K562 (cell line): ENCODE measurements at regions not wholly inside any gene's neighbourhood (a gene's known extent, or its start where the extent isn't known, plus 50 kb on each side); places are given as distances from the start of the nearest gene placed in this dataset.

Experiments
- ATAC-seq: fragments of 200-7000 bp; cut with Tn5 transposase; 3 replicates; pipeline ENCODE4 v1.9.1; 2020; ENCODE audit warnings: moderate library complexity
- BruUV-seq: library from RNA; stranded (reverse); fragments of 400-500 nt; replicated peaks from 2 replicates; lab custom pipeline; 2021; lab: Mats Ljungman, UMichigan
- CTCF ChIA-PET: fragments of 300-600 bp; formaldehyde crosslinking; extraction: SDS; loops from one replicate; lab custom pipeline; 2021; ENCODE audit warnings: low intra/inter-chr PET ratio; lab: Yijun Ruan, JAX
- POLR2A ChIA-PET: fragments of 300-600, 350-650 bp; sonication (Branson Sonifier 250); formaldehyde crosslinking; extraction: SDS; loops from one replicate; lab custom pipeline; 2021; ENCODE audit warnings: antibody characterized with exemption, inconsistent platforms; lab: Yijun Ruan, JAX
- DNase-seq, 4 experiments: peaks; one replicate each; pipeline versions ENCODE4 v3.0.0 to v3.0.0-alpha.2; 2011 to 2018; ENCODE audit warnings: low spot score in 3 of 4, mixed read lengths in 3 of 4; ENCODE audit errors: extremely low read depth in 1 of 4
- FAIRE-seq: peaks from 2 replicates; lab custom pipeline; 2011; peaks lifted over from hg19 to GRCh38; lab: Jason Lieb, UNC
- H2AFZ ChIP-seq: 2 replicates; pipeline ENCODE4 v1.6.0; 2011; ENCODE audit warnings: low read depth, low read length, control low read depth, inconsistent platforms
- H3K27ac ChIP-seq: fragments of 200-600 bp; 3 replicates; pipeline ENCODE4 v1.8.0; 2011; ENCODE audit warnings: low read depth, mild to moderate bottlenecking, control low read depth, inconsistent platforms, low read length, moderate library complexity, mixed read lengths; ENCODE audit errors: extremely low read depth
- H3K27me3 ChIP-seq, 2 experiments: fragments of 300-600 bp in 1 of 2; 2 replicates in 1 of 2; 3 replicates in 1 of 2; pipeline versions ENCODE4 v1.6.0 to v1.8.0; 2011; ENCODE audit warnings: inconsistent platforms in 2 of 2, low read length in 2 of 2, mild to moderate bottlenecking in 1 of 2, mixed read lengths in 1 of 2, moderate library complexity in 1 of 2; ENCODE audit not compliant: control insufficient read depth in 2 of 2, insufficient read depth in 2 of 2
- H3K36me3 ChIP-seq: fragments of 300-600 bp; 3 replicates; pipeline ENCODE4 v1.8.0; 2011; ENCODE audit warnings: mild to moderate bottlenecking, low read length, inconsistent platforms; ENCODE audit not compliant: control insufficient read depth, insufficient read depth
- H3K4me1 ChIP-seq, 2 experiments: fragments of 200-600 bp in 1 of 2; replicated peaks in 1 of 2; 2 replicates in 1 of 2; 3 replicates in 1 of 2; pipeline versions ENCODE4 v1.5.1 to v1.8.0; 2011; ENCODE audit warnings: inconsistent platforms in 2 of 2, low read length in 2 of 2, mild to moderate bottlenecking in 1 of 2, mixed read lengths in 1 of 2, moderate library complexity in 1 of 2; ENCODE audit not compliant: control insufficient read depth in 2 of 2, insufficient read depth in 2 of 2
- H3K4me2 ChIP-seq: 2 replicates; pipeline ENCODE4 v1.6.1; 2011; ENCODE audit warnings: low read length, control low read depth, inconsistent platforms, mixed read lengths; ENCODE audit not compliant: insufficient read depth
- H3K4me3 ChIP-seq: fragments of 200-600 bp; sonication (generic), shearing (Covaris generic); 2 replicates; pipeline ENCODE4 v1.5.1; 2016; ENCODE audit warnings: control low read depth, inconsistent platforms
- H3K79me2 ChIP-seq: fragments of 200-600 bp; 3 replicates; pipeline ENCODE4 v1.8.0; 2011; ENCODE audit warnings: low read length, inconsistent platforms; ENCODE audit not compliant: control insufficient read depth, insufficient read depth
- H3K9ac ChIP-seq, 2 experiments: 2 replicates each; pipeline versions ENCODE4 v1.6.0 to v1.6.1; 2011; ENCODE audit warnings: low read depth in 2 of 2, low read length in 2 of 2, control low read depth in 1 of 2, inconsistent platforms in 1 of 2, mild to moderate bottlenecking in 1 of 2, mixed read lengths in 1 of 2; ENCODE audit not compliant: insufficient read depth in 1 of 2
- H3K9me1 ChIP-seq: one replicate; pipeline ENCODE4 v1.6.0; 2011; ENCODE audit warnings: inconsistent platforms, mild to moderate bottlenecking, low read length, moderate library complexity; ENCODE audit not compliant: control insufficient read depth, insufficient read depth
- H3K9me3 ChIP-seq: replicated peaks from 2 replicates; pipeline ENCODE4 v1.5.1; 2011; ENCODE audit warnings: low read depth, low read length, inconsistent platforms; ENCODE audit not compliant: control insufficient read depth, insufficient read depth
- H4K20me1 ChIP-seq: replicated peaks from 2 replicates; pipeline ENCODE4 v1.6.1; 2011; ENCODE audit warnings: low read length, inconsistent platforms, mixed read lengths; ENCODE audit not compliant: control insufficient read depth, insufficient read depth
- ATF1 ChIP-seq, 2 experiments: fragments of 450-650 bp in 1 of 2; IDR thresholded peaks; 2 replicates each; pipeline ENCODE4 v1.6.1; 2016; ENCODE audit warnings: missing compliant biosample characterization in 1 of 2, missing genetic modification characterization in 1 of 2
- BCOR ChIP-seq: fragments of 450-650 bp; IDR thresholded peaks from 2 replicates; pipeline ENCODE4 v1.6.1; 2016
- ERF ChIP-seq: fragments of 450-650 bp; formaldehyde crosslinking; IDR thresholded peaks from 2 replicates; pipeline ENCODE4 v1.4.0; 2020; ENCODE audit warnings: mild to moderate bottlenecking, mixed read lengths
- FOXK1 ChIP-seq: sonication (generic); formaldehyde crosslinking; IDR thresholded peaks from 2 replicates; pipeline ENCODE4 v1.8.0; 2022; ENCODE audit warnings: missing genetic modification reagents, mild to moderate bottlenecking, borderline replicate concordance
- HDAC1 ChIP-seq, 2 experiments: fragments of 450-650 bp; IDR thresholded peaks; 2 replicates each; pipeline ENCODE4 v1.6.1; 2016 to 2017; ENCODE audit warnings: inconsistent platforms in 1 of 2, mild to moderate bottlenecking in 1 of 2, moderate library complexity in 1 of 2
- HNRNPH1 ChIP-seq: fragments of 200-400 bp; formaldehyde crosslinking; optimal IDR thresholded peaks from 2 replicates; pipeline ENCODE3; 2017; ENCODE audit warnings: low read depth, mild to moderate bottlenecking, low read length, moderate library complexity
- JUND ChIP-seq, 2 experiments: IDR thresholded peaks; 2 replicates in 1 of 2; 3 replicates in 1 of 2; pipeline ENCODE4 v1.6.1; 2011; ENCODE audit warnings: borderline replicate concordance in 2 of 2, low read depth in 2 of 2, low read length in 2 of 2, improper control_type of control experiment in 1 of 2, missing biosample characterization in 1 of 2, missing genetic modification characterization in 1 of 2, missing genetic modification reagents in 1 of 2
- KDM5B ChIP-seq: fragments of 200-600 bp; sonication (generic); IDR thresholded peaks from 2 replicates; pipeline ENCODE4 v1.6.1; 2012; ENCODE audit warnings: low read depth, mild to moderate bottlenecking, moderate library complexity, low read length, control low read depth, inconsistent platforms; ENCODE audit not compliant: insufficient replicate concordance
- MCM7 ChIP-seq, 2 experiments: fragments of 450-650 bp; IDR thresholded peaks; 2 replicates each; pipeline ENCODE4 v1.6.1; 2016 to 2018
- NR2F6 ChIP-seq: fragments of 450-650 bp; formaldehyde crosslinking; IDR thresholded peaks from 2 replicates; pipeline ENCODE4 v1.4.0; 2020; ENCODE audit warnings: mild to moderate bottlenecking
- NRF1 ChIP-seq, 2 experiments: fragments of 450-650 bp; IDR thresholded peaks in 1 of 2; conservative IDR thresholded peaks in 1 of 2; 2 replicates each; pipeline ENCODE4 v1.6.1; 2014; ENCODE audit warnings: mild to moderate bottlenecking in 2 of 2
- SRSF3 ChIP-seq: fragments of 200-400 bp; formaldehyde crosslinking; IDR thresholded peaks from 2 replicates; pipeline ENCODE4 v1.6.1; 2016; ENCODE audit warnings: mild to moderate bottlenecking, low read length, moderate library complexity; ENCODE audit not compliant: insufficient read depth
- TRIM24 ChIP-seq, 2 experiments: fragments of 450-650 bp; IDR thresholded peaks; 2 replicates each; pipeline ENCODE4 v1.6.1; 2016
- U2AF2 ChIP-seq: fragments of 200-400 bp; formaldehyde crosslinking; optimal IDR thresholded peaks from 2 replicates; pipeline ENCODE3; 2017; ENCODE audit warnings: low read depth, mild to moderate bottlenecking, low read length
- XRCC5 ChIP-seq: fragments of 200-400 bp; formaldehyde crosslinking; IDR thresholded peaks from 2 replicates; pipeline ENCODE4 v1.6.1; 2017; ENCODE audit warnings: low read depth, mild to moderate bottlenecking, low read length
- ZKSCAN1 ChIP-seq: fragments of 150-350 bp; IDR thresholded peaks from 2 replicates; pipeline ENCODE4 v1.6.1; 2016; ENCODE audit warnings: low read depth, low read length
- ZNF184 ChIP-seq: sonication (generic); formaldehyde crosslinking; IDR thresholded peaks from 2 replicates; pipeline ENCODE4 v1.5.0; 2020; ENCODE audit warnings: missing genetic modification reagents
- ZNF232 ChIP-seq: sonication (generic); formaldehyde crosslinking; IDR thresholded peaks from 2 replicates; pipeline ENCODE4 v1.8.0; 2022; ENCODE audit warnings: mild to moderate bottlenecking, missing genetic modification reagents
- WGBS: fragments of 100-300 bp; shearing (Covaris generic); methylation state at CpG from one replicate; pipeline ENCODE4 v1.1.6; 2016; ENCODE audit warnings: low coverage, mixed read lengths; ENCODE audit not compliant: insufficient coverage; ENCODE audit errors: missing lambda C conversion rate; 5-methylcytosine and 5-hydroxymethylcytosine counted together
- in situ Hi-C: fragments of 300-500 bp; cut with MboI; formaldehyde crosslinking; loops from 4 replicates; pipeline ENCODE4 v1.15.0; 2018; ENCODE audit warnings: inconsistent platforms, mixed read lengths
- intact Hi-C: fragments of 100-400 bp; cut with micrococcal nuclease; formaldehyde crosslinking; loops from 2 replicates; pipeline ENCODE4 v1.14.2; 2022
- TF ChIP-seq, protein P1 (sequence below): fragments of 450-650 bp; formaldehyde crosslinking; IDR thresholded peaks from 2 replicates; pipeline ENCODE4 v1.4.0; 2020; ENCODE audit warnings: mild to moderate bottlenecking, mixed read lengths
- TF ChIP-seq, protein P2 (sequence below): fragments of 450-650 bp; IDR thresholded peaks from one replicate; pipeline ENCODE4 v1.6.1; 2018; ENCODE audit warnings: mild to moderate bottlenecking, moderate library complexity; ENCODE audit not compliant: partially characterized antibody

- TF ChIP-seq, protein P1, sequence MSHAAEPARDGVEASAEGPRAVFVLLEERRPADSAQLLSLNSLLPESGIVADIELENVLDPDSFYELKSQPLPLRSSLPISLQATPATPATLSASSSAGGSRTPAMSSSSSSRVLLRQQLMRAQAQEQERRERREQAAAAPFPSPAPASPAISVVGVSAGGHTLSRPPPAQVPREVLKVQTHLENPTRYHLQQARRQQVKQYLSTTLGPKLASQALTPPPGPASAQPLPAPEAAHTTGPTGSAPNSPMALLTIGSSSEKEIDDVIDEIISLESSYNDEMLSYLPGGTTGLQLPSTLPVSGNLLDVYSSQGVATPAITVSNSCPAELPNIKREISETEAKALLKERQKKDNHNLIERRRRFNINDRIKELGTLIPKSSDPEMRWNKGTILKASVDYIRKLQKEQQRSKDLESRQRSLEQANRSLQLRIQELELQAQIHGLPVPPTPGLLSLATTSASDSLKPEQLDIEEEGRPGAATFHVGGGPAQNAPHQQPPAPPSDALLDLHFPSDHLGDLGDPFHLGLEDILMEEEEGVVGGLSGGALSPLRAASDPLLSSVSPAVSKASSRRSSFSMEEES (CRISPR knock-in tag), result no peak
These were observed 233.2 kb downstream of the RBM19 start (continued) for GRCh38 chr12:113732916-113733315.

- peaks cover 0 to 10% of the 10 kb centered on the region in 2 experiments; a peak in 3 of 5 replicates for H3K4me1 ChIP-seq
- TF ChIP-seq HDAC1 (IDR thresholded peaks at IDR 0.05), result no peak
- no peak for TF ChIP-seq TRIM24 (IDR thresholded peaks at IDR 0.05)
- no peak for TF ChIP-seq FOXK1 (CRISPR knock-in tag)
- no peak for TF ChIP-seq XRCC5
- no peak for TF ChIP-seq U2AF2
- no peak for TF ChIP-seq BCOR
- no peak for TF ChIP-seq HNRNPH1
- no peak for TF ChIP-seq JUND (IDR thresholded peaks at IDR 0.05; ENCODE audit: borderline replicate concordance, low read depth, low read length)
- TF ChIP-seq JUND (tag; IDR thresholded peaks at IDR 0.05; ENCODE audit: borderline replicate concordance, low read depth, low read length), result no peak
- no peak for TF ChIP-seq ATF1 (CRISPR knock-in tag; IDR thresholded peaks at IDR 0.05)
- TF ChIP-seq ATF1 (tag; IDR thresholded peaks at IDR 0.05), result no peak
- no peak for TF ChIP-seq MCM7 (IDR thresholded peaks at IDR 0.05)
- TF ChIP-seq KDM5B, result no peak
- no peak for TF ChIP-seq ZKSCAN1
- TF ChIP-seq, protein P2, sequence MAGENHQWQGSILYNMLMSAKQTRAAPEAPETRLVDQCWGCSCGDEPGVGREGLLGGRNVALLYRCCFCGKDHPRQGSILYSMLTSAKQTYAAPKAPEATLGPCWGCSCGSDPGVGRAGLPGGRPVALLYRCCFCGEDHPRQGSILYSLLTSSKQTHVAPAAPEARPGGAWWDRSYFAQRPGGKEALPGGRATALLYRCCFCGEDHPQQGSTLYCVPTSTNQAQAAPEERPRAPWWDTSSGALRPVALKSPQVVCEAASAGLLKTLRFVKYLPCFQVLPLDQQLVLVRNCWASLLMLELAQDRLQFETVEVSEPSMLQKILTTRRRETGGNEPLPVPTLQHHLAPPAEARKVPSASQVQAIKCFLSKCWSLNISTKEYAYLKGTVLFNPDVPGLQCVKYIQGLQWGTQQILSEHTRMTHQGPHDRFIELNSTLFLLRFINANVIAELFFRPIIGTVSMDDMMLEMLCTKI, result no peak
- TF ChIP-seq ERF (CRISPR knock-in tag), result no peak
- TF ChIP-seq ZNF184 (CRISPR knock-in tag), result no peak
- no peak for TF ChIP-seq ZNF232 (CRISPR knock-in tag)
- no peak for TF ChIP-seq NRF1 (conservative IDR thresholded peaks at IDR 0.05 in 1 of 2, IDR thresholded peaks at IDR 0.05 in 1 of 2)
- TF ChIP-seq NR2F6 (CRISPR knock-in tag), result no peak
- TF ChIP-seq SRSF3, result no peak
- BruUV-seq, result no TSS peak
These were observed 238.5 kb downstream of the RBM19 start for GRCh38 chr12:113727651-113728061.

More at GRCh38 chr12:113727651-113728061, 238.5 kb downstream of the RBM19 start:
- Histone ChIP-seq H3K4me2 (no peak overlapping the region), H3K36me3 (no peaks in the 10 kb centered on the region), H3K9me1 (no peaks in the 10 kb centered on the region), H3K9ac (peak overlapping the region in 1 of 2 experiments; percentile 18; a peak in 1 of 4 replicates), H3K27me3 (peaks cover 11 to 53% of the 10 kb centered on the region in 2 experiments; a peak in 4 of 5 replicates), H4K20me1 (peaks cover 9% of the 10 kb centered on the region; the same call in 1 of the 2 replicates), H3K9me3 (no peaks in the 10 kb centered on the region; the same call in 1 of the 2 replicates), H3K79me2 (no peaks in the 10 kb centered on the region), H2AFZ (no peak overlapping the region), H3K27ac (no peak overlapping the region), H3K4me3 (no peak overlapping the region)
- ATAC-seq (no peak), FAIRE-seq (peak; percentile 19), DNase-seq (no peak)
- intact Hi-C loops (no loop called here), in situ Hi-C loops (no loop called here)
- CTCF ChIA-PET, result no interaction called here
- WGBS, result 7% methylated on average over 1 of the region's 1 CpG
- POLR2A ChIA-PET, result no interaction called here
